ENCODE measurements at regions not wholly inside any gene's neighbourhood (a gene's known extent, or its start where the extent isn't known, plus 50 kb on each side); places are given as distances from the start of the nearest gene placed in this dataset.

GRCh38 chr13:86946734-86947133 lies 724.4 kb upstream of the SLITRK5 start:
- H3K4me3 ChIP-seq (ENCODE audit: low read depth, low read length), result no peak overlapping the region
- DNase-seq (ENCODE audit: low read depth), result no peak
- no peak for TF ChIP-seq CTCF (IDR thresholded peaks at IDR 0.05; ENCODE audit: low read depth, low read length, missing control alignments)

GRCh38 chr13:86954341-86954740 lies 716.8 kb upstream of the SLITRK5 start:
- no peak overlapping the region for H3K4me3 ChIP-seq (ENCODE audit: low read depth, low read length)
- no peak for DNase-seq (ENCODE audit: low read depth)
- no peak for TF ChIP-seq CTCF (IDR thresholded peaks at IDR 0.05; ENCODE audit: low read depth, low read length, missing control alignments)

GRCh38 chr13:86960876-86961275 lies 710.3 kb upstream of the SLITRK5 start:
- H3K4me3 ChIP-seq (ENCODE audit: low read depth, low read length), result no peak overlapping the region
- DNase-seq (ENCODE audit: low read depth), result no peak
- TF ChIP-seq CTCF (IDR thresholded peaks at IDR 0.05; ENCODE audit: low read depth, low read length, missing control alignments), result no peak

- no peak overlapping the region for H3K4me3 ChIP-seq (ENCODE audit: low read depth, low read length)
- TF ChIP-seq CTCF (IDR thresholded peaks at IDR 0.05; ENCODE audit: low read depth, low read length, missing control alignments), result no peak
- DNase-seq (ENCODE audit: low read depth), result no peak
Measured at GRCh38 chr13:86974251-86974994, 696.7 kb upstream of the SLITRK5 start.

GRCh38 chr13:86974995-86975328 lies 696.2 kb upstream of the SLITRK5 start:
- TF ChIP-seq CTCF (IDR thresholded peaks at IDR 0.05; ENCODE audit: low read depth, low read length, missing control alignments), result no peak
- DNase-seq (ENCODE audit: low read depth), result no peak
- H3K4me3 ChIP-seq (ENCODE audit: low read depth, low read length), result no peak overlapping the region

- DNase-seq (ENCODE audit: low read depth), result no peak
- no peak overlapping the region for H3K4me3 ChIP-seq (ENCODE audit: low read depth, low read length)
- TF ChIP-seq CTCF (IDR thresholded peaks at IDR 0.05; ENCODE audit: low read depth, low read length, missing control alignments), result no peak
Measured at GRCh38 chr13:86976521-86977324, 694.4 kb upstream of the SLITRK5 start.
